Breast epithelium (tissue), 4 donors: ENCODE measurements at regions not wholly inside any gene's neighbourhood (a gene's known extent, or its start where the extent isn't known, plus 50 kb on each side); places are given as distances from the start of the nearest gene placed in this dataset.

Source experiments
- DNase-seq, 2 donors: peaks; one replicate each; pipeline ENCODE4 v3.0.0-alpha.2; 2019; ENCODE audit warnings: low spot score in 2 of 2
- H3K27ac ChIP-seq, 2 donors: fragments of 200-600 bp; sonication (generic) in 1 of 2; one replicate each; pipeline ENCODE4 v1.5.1; 2016 to 2019; ENCODE audit warnings: mild to moderate bottlenecking in 1 of 2
- H3K27me3 ChIP-seq, 2 donors: fragments of 200-600 bp; sonication (generic) in 1 of 2; one replicate each; pipeline versions ENCODE4 v1.5.1 to v1.6.0; 2017 to 2019; ENCODE audit warnings: control low read depth in 1 of 2, mild to moderate bottlenecking in 1 of 2
- H3K36me3 ChIP-seq: fragments of 200-600 bp; one replicate; pipeline ENCODE4 v1.5.1; 2019
- H3K4me1 ChIP-seq, 2 donors: fragments of 200-600 bp; sonication (generic); one replicate each; pipeline ENCODE4 v1.5.1; 2016 to 2019; ENCODE audit warnings: control low read depth in 1 of 2
- H3K4me3 ChIP-seq, 3 donors: fragments of 200-600 bp; sonication (generic); 1 replicate in 2 of 3; 2 replicates in 1 of 3; pipeline ENCODE4 v1.5.1; 2016 to 2019; ENCODE audit warnings: mild to moderate bottlenecking in 3 of 3, moderate library complexity in 2 of 3
- H3K9me3 ChIP-seq, 2 donors: fragments of 200-600 bp; sonication (generic) in 1 of 2; one replicate each; pipeline ENCODE4 v1.5.1; 2016 to 2019; ENCODE audit warnings: control low read depth in 1 of 2
- CTCF ChIP-seq, 3 donors: fragments of 450-650 bp; IDR thresholded peaks; one replicate each; pipeline ENCODE4 v1.5.1; 2016 to 2017; ENCODE audit warnings: antibody characterized with exemption in 3 of 3, mild to moderate bottlenecking in 3 of 3, moderate library complexity in 3 of 3
- POLR2A ChIP-seq: fragments of 450-650 bp; IDR thresholded peaks from one replicate; pipeline ENCODE4 v1.6.1; 2016; ENCODE audit warnings: antibody characterized with exemption, mild to moderate bottlenecking, moderate library complexity
- POLR2AphosphoS5 ChIP-seq, 3 donors: sonication (generic); formaldehyde crosslinking; IDR thresholded peaks; one replicate each; pipeline ENCODE4 v1.6.1; 2017; ENCODE audit warnings: antibody characterized with exemption in 3 of 3
- intact Hi-C: fragments of 100-400 bp; cut with DNase I; formaldehyde crosslinking; loops from one replicate; pipeline ENCODE4 v1.15.1; 2023; ENCODE audit warnings: low total_unique reads

GRCh38 chr15:49715211-49715610, 94.4 kb downstream of the DTWD1 start:
- Histone ChIP-seq H3K36me3 (no peaks in the 10 kb centered on the region), H3K4me1 (no peaks in the 10 kb centered on the region), H3K27me3 (no peaks in the 10 kb centered on the region), H3K9me3 (peaks cover 3 to 6% of the 10 kb centered on the region in 2 donors), H3K27ac (no peak overlapping the region), H3K4me3 (no peak overlapping the region)
- TF ChIP-seq POLR2AphosphoS5 (IDR thresholded peaks at IDR 0.05) (no peak), CTCF (IDR thresholded peaks at IDR 0.05) (no peak), POLR2A (no peak)
- intact Hi-C loops = loop anchor here (5.0 kb wide), 2 partner anchors 97 to 798 kb away; no protein-coding TSS in a partner anchor
- DNase-seq = no peak

- H3K27me3 ChIP-seq = no peaks in the 10 kb centered on the region
- no peaks in the 10 kb centered on the region for H3K4me1 ChIP-seq
- intact Hi-C loops = loop anchor here (5.0 kb wide), 2 partner anchors 97 to 798 kb away; no protein-coding TSS in a partner anchor
- H3K9me3 ChIP-seq = peaks cover 0 to under 1% of the 10 kb centered on the region in 2 donors
- no peak for DNase-seq
- no peak overlapping the region for H3K27ac ChIP-seq
- no peak overlapping the region for H3K4me3 ChIP-seq
- H3K36me3 ChIP-seq = no peaks in the 10 kb centered on the region
- TF ChIP-seq POLR2AphosphoS5 (IDR thresholded peaks at IDR 0.05) (no peak), CTCF (IDR thresholded peaks at IDR 0.05) (no peak), POLR2A (no peak)
These were observed 94.9 kb downstream of the DTWD1 start for GRCh38 chr15:49715701-49716100.

- intact Hi-C loops = loop anchor here (5.0 kb wide), 2 partner anchors 94 to 801 kb away; no protein-coding TSS in a partner anchor
- Histone ChIP-seq H3K36me3 (no peaks in the 10 kb centered on the region), H3K27me3 (no peaks in the 10 kb centered on the region), H3K27ac (peak overlapping the region; percentile 61 to 86), H3K9me3 (no peaks in the 10 kb centered on the region), H3K4me3 (peak overlapping the region in 1 of 3 donors; percentile 26), H3K4me1 (no peaks in the 10 kb centered on the region)
- TF ChIP-seq CTCF (IDR thresholded peaks at IDR 0.05) (no peak), POLR2AphosphoS5 (IDR thresholded peaks at IDR 0.05) (no peak), POLR2A (no peak)
- no peak for DNase-seq
These were observed 97.4 kb downstream of the DTWD1 start for GRCh38 chr15:49718234-49718633.

GRCh38 chr15:49718846-49719245, 98.0 kb downstream of the DTWD1 start:
- DNase-seq = no peak
- intact Hi-C loops = loop anchor here (5.0 kb wide), 2 partner anchors 93 to 802 kb away; no protein-coding TSS in a partner anchor
- H3K36me3 ChIP-seq = no peaks in the 10 kb centered on the region
- no peaks in the 10 kb centered on the region for H3K4me1 ChIP-seq
- peak overlapping the region; percentile 61 to 86 for H3K27ac ChIP-seq
- TF ChIP-seq CTCF (IDR thresholded peaks at IDR 0.05) = no peak
- no peak for TF ChIP-seq POLR2AphosphoS5 (IDR thresholded peaks at IDR 0.05)
- no peak for TF ChIP-seq POLR2A
- no peaks in the 10 kb centered on the region for H3K9me3 ChIP-seq
- H3K4me3 ChIP-seq = no peak overlapping the region
- no peaks in the 10 kb centered on the region for H3K27me3 ChIP-seq

- Histone ChIP-seq H3K9me3 (no peaks in the 10 kb centered on the region), H3K27me3 (no peaks in the 10 kb centered on the region), H3K36me3 (no peaks in the 10 kb centered on the region), H3K4me1 (no peaks in the 10 kb centered on the region), H3K27ac (peak overlapping the region in 1 of 2 donors; percentile 86), H3K4me3 (no peak overlapping the region)
- TF ChIP-seq POLR2A = no peak
- intact Hi-C loops = no loop called here
- no peak for DNase-seq
These were observed 99.4 kb downstream of the DTWD1 start for GRCh38 chr15:49720261-49720660.

GRCh38 chr15:49721091-49721490, 100.2 kb downstream of the DTWD1 start:
- H3K4me3 ChIP-seq = no peak overlapping the region
- no peaks in the 10 kb centered on the region for H3K27me3 ChIP-seq
- DNase-seq = no peak
- H3K4me1 ChIP-seq = no peaks in the 10 kb centered on the region
- intact Hi-C loops = no loop called here
- TF ChIP-seq POLR2A (no peak), CTCF (IDR thresholded peaks at IDR 0.05) (no peak), POLR2AphosphoS5 (IDR thresholded peaks at IDR 0.05) (no peak)
- peak overlapping the region in 1 of 2 donors; percentile 86 for H3K27ac ChIP-seq
- H3K9me3 ChIP-seq = peaks cover 0 to under 1% of the 10 kb centered on the region in 2 donors
- no peaks in the 10 kb centered on the region for H3K36me3 ChIP-seq
